Stomach (tissue), 8 donors: ENCODE measurements at regions not wholly inside any gene's neighbourhood (a gene's known extent, or its start where the extent isn't known, plus 50 kb on each side); places are given as distances from the start of the nearest gene placed in this dataset.

Source experiments
- DNase-seq, 2 donors: peaks; one replicate each; pipeline versions ENCODE4 v3.0.0 to v3.0.0-alpha.2; 2013 to 2019
- H3K27ac ChIP-seq, 5 donors: fragments of 200-600 bp in 4 of 5; sonication (generic) in 4 of 5; one replicate each; pipeline ENCODE4 v1.5.1; 2013 to 2019; ENCODE audit warnings: mild to moderate bottlenecking in 1 of 5, moderate library complexity in 1 of 5
- H3K27me3 ChIP-seq, 3 donors: fragments of 200-600 bp; sonication (generic); one replicate each; pipeline ENCODE4 v1.5.1; 2017 to 2019; ENCODE audit warnings: mixed run types in 1 of 3
- H3K36me3 ChIP-seq, 4 donors: fragments of 200-600 bp; sonication (generic); 1 replicate in 3 of 4; 2 replicates in 1 of 4; pipeline ENCODE4 v1.5.1; 2016 to 2019
- H3K4me1 ChIP-seq, 4 donors: fragments of 200-600 bp; sonication (generic); one replicate each; pipeline ENCODE4 v1.5.1; 2016 to 2019
- H3K4me3 ChIP-seq, 4 donors: fragments of 200-600 bp; sonication (generic) in 3 of 4; one replicate each; pipeline ENCODE4 v1.5.1; 2016 to 2019; ENCODE audit warnings: mild to moderate bottlenecking in 1 of 4
- H3K9me3 ChIP-seq, 4 donors: fragments of 200-600 bp; sonication (generic); one replicate each; pipeline ENCODE4 v1.5.1; 2016 to 2019
- CTCF ChIP-seq, 7 experiments: fragments of 450-650 bp in 4 of 7; fragments of 200-600 bp in 3 of 7; sonication (generic) in 3 of 7; IDR thresholded peaks; one replicate each; pipeline ENCODE4 v1.5.1; 2016 to 2019; ENCODE audit warnings: antibody characterized with exemption in 7 of 7, control low read depth in 2 of 7, mild to moderate bottlenecking in 1 of 7
- EP300 ChIP-seq: sonication (generic); formaldehyde crosslinking; IDR thresholded peaks from one replicate; pipeline ENCODE4 v1.6.1; 2017; ENCODE audit warnings: antibody characterized with exemption
- POLR2A ChIP-seq, 4 donors: fragments of 450-650 bp; IDR thresholded peaks; one replicate each; pipeline ENCODE4 v1.6.1; 2016; ENCODE audit warnings: antibody characterized with exemption in 4 of 4, control low read depth in 2 of 4, mild to moderate bottlenecking in 1 of 4, moderate library complexity in 1 of 4
- POLR2AphosphoS5 ChIP-seq, 3 donors: sonication (generic); formaldehyde crosslinking; IDR thresholded peaks; one replicate each; pipeline ENCODE4 v1.6.1; 2016; ENCODE audit warnings: antibody characterized with exemption in 3 of 3
- WGBS, 5 donors: extraction: QIAGEN DNeasy Blood & Tissue Kit in 3 of 5; methylation state at CpG; one replicate each; pipeline versions ENCODE4 v1.1.5 to v1.1.7; 2013 to 2018; 5-methylcytosine and 5-hydroxymethylcytosine counted together
- intact Hi-C: fragments of 100-400 bp; cut with DNase I; formaldehyde crosslinking; loops from one replicate; pipeline ENCODE4 v1.15.1; 2023; ENCODE audit warnings: low total_unique reads
- donor health status: healthy with polysubstance abuse.
- donor health status: Bipolar disorder and iron deficiency.
- donor health status: healthy.

GRCh38 chrX:35076061-35076460 lies 133.5 kb downstream of the FAM47B start:
- no peak for TF ChIP-seq EP300
- TF ChIP-seq POLR2AphosphoS5 (IDR thresholded peaks at IDR 0.05) = no peak
- no peak for TF ChIP-seq CTCF (IDR thresholded peaks at IDR 0.05)
- no peak for TF ChIP-seq POLR2A (IDR thresholded peaks at IDR 0.05)
- H3K4me3 ChIP-seq = no peak overlapping the region
- no peaks in the 10 kb centered on the region for H3K4me1 ChIP-seq
- no peak overlapping the region for H3K27ac ChIP-seq
- peaks cover 0 to 8% (median 3%) of the 10 kb centered on the region in 4 donors for H3K9me3 ChIP-seq
- no peaks in the 10 kb centered on the region for H3K36me3 ChIP-seq
- intact Hi-C loops = no loop called here
- no peak for DNase-seq
- no peaks in the 10 kb centered on the region for H3K27me3 ChIP-seq
- 63 to 90% (median 74%) methylated on average over 1 of the region's 1 CpG for WGBS, 5 donors

GRCh38 chrX:35090801-35091200 lies 148.2 kb downstream of the FAM47B start:
- intact Hi-C loops = no loop called here
- no peak overlapping the region for H3K4me3 ChIP-seq

GRCh38 chrX:35098419-35098818 lies 155.8 kb downstream of the FAM47B start:
- H3K36me3 ChIP-seq = no peaks in the 10 kb centered on the region
- no peaks in the 10 kb centered on the region for H3K27me3 ChIP-seq
- TF ChIP-seq CTCF (IDR thresholded peaks at IDR 0.05) (no peak), POLR2AphosphoS5 (IDR thresholded peaks at IDR 0.05) (no peak), POLR2A (IDR thresholded peaks at IDR 0.05) (no peak), EP300 (no peak)
- intact Hi-C loops = no loop called here
- no peak overlapping the region for H3K4me3 ChIP-seq
- DNase-seq = no peak
- no peaks in the 10 kb centered on the region for H3K4me1 ChIP-seq
- no peak overlapping the region for H3K27ac ChIP-seq
- H3K9me3 ChIP-seq = no peaks in the 10 kb centered on the region

More at GRCh38 chrX:35090801-35091200, 148.2 kb downstream of the FAM47B start:
- Histone ChIP-seq H3K27me3 (no peaks in the 10 kb centered on the region), H3K4me1 (no peaks in the 10 kb centered on the region), H3K36me3 (no peaks in the 10 kb centered on the region), H3K27ac (no peak overlapping the region), H3K9me3 (peaks cover 0 to 5% (median 0%) of the 10 kb centered on the region in 4 donors)
- DNase-seq = no peak
- TF ChIP-seq POLR2A (IDR thresholded peaks at IDR 0.05) (no peak), POLR2AphosphoS5 (IDR thresholded peaks at IDR 0.05) (no peak), CTCF (IDR thresholded peaks at IDR 0.05) (no peak), EP300 (no peak)

GRCh38 chrX:35101901-35102300 lies 159.3 kb downstream of the FAM47B start:
- Histone ChIP-seq H3K27me3 (no peaks in the 10 kb centered on the region), H3K4me1 (no peaks in the 10 kb centered on the region), H3K27ac (no peak overlapping the region), H3K4me3 (no peak overlapping the region), H3K9me3 (no peaks in the 10 kb centered on the region), H3K36me3 (no peaks in the 10 kb centered on the region)
- 77 to 96% (median 83%) methylated on average over 1 of the region's 1 CpG for WGBS, 5 donors
- no peak for DNase-seq
- intact Hi-C loops = no loop called here
- TF ChIP-seq POLR2A (IDR thresholded peaks at IDR 0.05) (no peak), POLR2AphosphoS5 (IDR thresholded peaks at IDR 0.05) (no peak)

GRCh38 chrX:35104626-35105025 lies 162.0 kb downstream of the FAM47B start:
- Histone ChIP-seq H3K9me3 (peaks cover 0 to 7% (median 0%) of the 10 kb centered on the region in 4 donors), H3K4me3 (no peak overlapping the region), H3K36me3 (no peaks in the 10 kb centered on the region), H3K4me1 (no peaks in the 10 kb centered on the region), H3K27me3 (no peaks in the 10 kb centered on the region), H3K27ac (no peak overlapping the region)
- TF ChIP-seq POLR2AphosphoS5 (IDR thresholded peaks at IDR 0.05) = no peak
- no peak for TF ChIP-seq CTCF (IDR thresholded peaks at IDR 0.05)
- TF ChIP-seq EP300 = no peak
- TF ChIP-seq POLR2A (IDR thresholded peaks at IDR 0.05) = no peak
- no peak for DNase-seq
- 69 to 94% (median 86%) methylated on average over 3 of the region's 3 CpGs for WGBS, 5 donors
- intact Hi-C loops = no loop called here
